ENCODE measurements at regions not wholly inside any gene's neighbourhood (a gene's known extent, or its start where the extent isn't known, plus 50 kb on each side); places are given as distances from the start of the nearest gene placed in this dataset.
"Not testable (repeated sequence)": the region's sequence is repeated elsewhere in the genome, so short reads cannot be mapped to it uniquely, and the experiment has no call there.

DNA sequence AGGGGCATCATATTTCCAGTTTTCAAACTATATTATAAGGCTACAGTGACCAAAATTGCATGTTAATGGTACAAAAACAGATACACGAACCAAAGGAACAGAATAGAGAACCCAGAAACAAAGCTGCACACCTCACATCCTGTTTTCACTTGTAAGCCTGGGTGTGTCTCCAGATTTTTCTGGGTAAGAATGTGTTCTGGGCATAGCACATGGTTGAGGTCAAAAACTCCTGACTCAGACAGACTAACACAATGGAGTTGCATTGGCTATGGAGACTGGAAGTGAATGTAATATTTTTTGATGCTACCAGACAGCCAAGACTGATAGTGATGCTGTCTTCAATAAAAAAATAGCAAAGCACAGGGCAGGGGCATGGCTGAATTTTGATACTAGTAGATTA is 1175.2 kb downstream of the NXPH1 start:
- no peak overlapping the region for H3K27ac ChIP-seq
- TF ChIP-seq, protein P1, sequence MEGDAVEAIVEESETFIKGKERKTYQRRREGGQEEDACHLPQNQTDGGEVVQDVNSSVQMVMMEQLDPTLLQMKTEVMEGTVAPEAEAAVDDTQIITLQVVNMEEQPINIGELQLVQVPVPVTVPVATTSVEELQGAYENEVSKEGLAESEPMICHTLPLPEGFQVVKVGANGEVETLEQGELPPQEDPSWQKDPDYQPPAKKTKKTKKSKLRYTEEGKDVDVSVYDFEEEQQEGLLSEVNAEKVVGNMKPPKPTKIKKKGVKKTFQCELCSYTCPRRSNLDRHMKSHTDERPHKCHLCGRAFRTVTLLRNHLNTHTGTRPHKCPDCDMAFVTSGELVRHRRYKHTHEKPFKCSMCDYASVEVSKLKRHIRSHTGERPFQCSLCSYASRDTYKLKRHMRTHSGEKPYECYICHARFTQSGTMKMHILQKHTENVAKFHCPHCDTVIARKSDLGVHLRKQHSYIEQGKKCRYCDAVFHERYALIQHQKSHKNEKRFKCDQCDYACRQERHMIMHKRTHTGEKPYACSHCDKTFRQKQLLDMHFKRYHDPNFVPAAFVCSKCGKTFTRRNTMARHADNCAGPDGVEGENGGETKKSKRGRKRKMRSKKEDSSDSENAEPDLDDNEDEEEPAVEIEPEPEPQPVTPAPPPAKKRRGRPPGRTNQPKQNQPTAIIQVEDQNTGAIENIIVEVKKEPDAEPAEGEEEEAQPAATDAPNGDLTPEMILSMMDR (conservative IDR thresholded peaks at IDR 0.05), result no peak

DNA sequence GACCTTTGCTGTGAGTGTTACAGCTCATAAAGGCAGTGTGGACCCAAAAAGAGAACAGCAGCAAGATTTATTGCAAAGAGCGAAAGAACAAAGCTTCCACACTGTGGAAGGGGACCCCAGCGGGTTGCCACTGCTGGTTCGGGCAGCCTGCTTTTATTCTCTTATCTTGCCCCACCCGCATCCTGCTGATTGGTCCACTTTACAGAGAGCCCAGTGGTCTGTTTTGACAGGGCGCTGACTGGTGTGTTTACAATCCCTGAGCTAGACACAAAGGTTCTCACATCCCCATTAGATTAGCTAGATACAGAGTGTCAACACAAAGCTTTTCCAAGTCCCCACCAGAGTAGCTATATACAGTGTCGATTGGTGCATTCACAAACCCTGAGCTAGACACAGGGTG is 1187.5 kb downstream of the NXPH1 start:
- not testable (repeated sequence) for H3K27ac ChIP-seq

DNA sequence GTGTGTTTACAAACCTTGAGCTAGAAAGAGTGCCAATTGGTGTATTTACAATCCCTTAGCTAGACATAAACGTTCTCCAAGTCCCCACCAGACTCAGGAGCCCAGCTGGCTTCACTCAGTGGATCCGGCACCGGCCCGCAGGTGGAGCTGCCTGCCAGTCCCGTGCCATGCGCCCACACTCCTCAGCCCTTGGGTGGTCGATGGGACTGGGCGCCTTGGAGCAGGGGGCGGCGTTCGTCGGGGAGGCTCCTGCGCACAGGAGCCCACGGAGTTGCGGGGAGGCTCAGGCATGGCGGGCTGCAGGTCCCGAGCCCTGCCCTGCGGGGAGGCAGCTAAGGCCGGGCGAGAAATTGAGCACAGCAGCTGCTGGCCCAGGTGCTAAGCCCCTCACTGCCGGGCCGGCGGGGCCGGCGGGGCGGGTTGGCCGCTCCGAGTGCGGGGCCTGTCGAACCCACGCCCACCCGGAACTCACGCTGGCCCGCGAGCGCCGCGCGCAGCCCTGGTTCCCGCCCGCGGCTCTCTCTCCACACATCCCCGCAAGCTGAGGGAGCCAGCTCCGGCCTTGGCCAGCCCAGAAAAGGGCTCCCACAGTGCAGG is 1188.0 kb downstream of the NXPH1 start:
- not testable (repeated sequence) for H3K27ac ChIP-seq

DNA sequence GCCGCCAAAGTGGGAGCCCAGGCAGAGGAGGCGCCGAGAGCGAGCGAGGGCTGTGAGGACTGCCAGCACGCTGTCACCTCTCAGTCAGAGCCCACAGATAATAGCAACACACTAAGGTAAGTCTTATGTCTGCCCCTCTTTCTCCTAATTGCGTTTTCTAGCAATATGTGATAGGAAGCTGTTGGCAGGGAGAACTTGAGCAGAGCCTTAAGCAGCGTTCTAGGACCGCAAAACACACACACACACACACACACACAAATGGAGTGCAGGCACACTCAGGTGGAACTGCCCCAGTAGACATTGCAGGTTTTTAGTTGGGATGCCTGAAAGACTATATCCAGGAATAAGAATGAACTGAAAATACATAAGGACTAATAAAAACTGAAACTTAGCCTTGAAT is 1188.5 kb downstream of the NXPH1 start:
- H3K27ac ChIP-seq, result no peak overlapping the region
- TF ChIP-seq, protein P1 (conservative IDR thresholded peaks at IDR 0.05), result no peak

DNA sequence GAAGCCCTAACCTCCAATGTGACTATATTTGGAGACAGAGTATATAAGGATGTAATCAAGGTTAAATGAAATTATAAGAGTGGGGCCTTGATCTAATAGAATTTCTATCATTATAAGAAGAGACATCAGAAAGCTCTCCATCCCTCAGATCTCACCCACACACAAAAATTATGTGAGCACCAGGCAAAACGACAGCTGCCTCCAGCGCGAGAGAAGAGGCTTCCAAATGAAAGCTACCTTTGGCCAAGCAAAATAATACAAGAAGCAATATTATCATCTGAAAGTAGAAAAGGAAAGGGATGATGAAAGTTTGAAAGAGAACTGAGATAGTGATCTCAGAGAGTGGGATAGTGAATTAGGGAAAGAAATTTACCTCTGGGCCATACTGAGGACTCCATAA is 1192.5 kb downstream of the NXPH1 start:
- no peak overlapping the region for H3K27ac ChIP-seq
- TF ChIP-seq, protein P1 (conservative IDR thresholded peaks at IDR 0.05), result no peak

DNA sequence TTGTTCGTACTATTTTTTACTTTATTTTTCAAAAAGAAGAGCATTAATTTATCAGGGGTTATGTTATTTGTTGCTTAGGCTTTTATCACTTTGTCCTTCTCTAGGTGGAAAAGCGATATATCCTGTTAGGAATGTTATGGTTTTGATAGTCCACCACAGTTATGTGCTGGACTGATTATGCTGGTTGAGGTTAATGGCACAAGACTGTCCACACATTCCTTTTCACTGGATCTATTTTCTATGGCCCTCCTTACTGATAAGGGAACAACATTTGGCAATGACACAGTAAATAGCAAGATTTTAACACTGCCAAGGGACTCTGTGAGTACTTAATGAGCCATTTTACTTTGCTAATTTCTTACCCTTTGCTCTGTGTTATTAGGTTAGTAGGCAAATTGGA is 1212.3 kb downstream of the NXPH1 start:
- no peak overlapping the region for H3K27ac ChIP-seq
- TF ChIP-seq, protein P1 (conservative IDR thresholded peaks at IDR 0.05), result no peak

DNA sequence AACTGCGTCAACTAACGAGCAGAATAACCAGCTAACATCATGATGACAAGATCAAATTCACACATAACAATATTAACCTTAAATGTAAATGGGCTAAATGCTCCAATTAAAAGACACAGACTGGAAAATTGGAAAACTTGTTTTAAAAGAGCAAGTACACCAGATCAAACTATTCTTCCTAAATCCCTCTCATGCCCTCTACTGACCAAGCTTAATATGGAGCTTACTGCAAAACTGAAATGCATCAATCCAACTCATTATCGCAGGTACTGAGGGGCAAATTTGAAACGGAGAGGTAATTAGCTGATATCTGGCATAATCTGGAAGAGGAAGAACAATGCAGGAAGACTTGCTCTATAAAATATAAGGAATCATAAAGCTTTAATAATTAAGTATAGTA is 1223.8 kb downstream of the NXPH1 start:
- TF ChIP-seq, protein P1 (conservative IDR thresholded peaks at IDR 0.05), result peak; percentile 73
- no peak overlapping the region for H3K27ac ChIP-seq

DNA sequence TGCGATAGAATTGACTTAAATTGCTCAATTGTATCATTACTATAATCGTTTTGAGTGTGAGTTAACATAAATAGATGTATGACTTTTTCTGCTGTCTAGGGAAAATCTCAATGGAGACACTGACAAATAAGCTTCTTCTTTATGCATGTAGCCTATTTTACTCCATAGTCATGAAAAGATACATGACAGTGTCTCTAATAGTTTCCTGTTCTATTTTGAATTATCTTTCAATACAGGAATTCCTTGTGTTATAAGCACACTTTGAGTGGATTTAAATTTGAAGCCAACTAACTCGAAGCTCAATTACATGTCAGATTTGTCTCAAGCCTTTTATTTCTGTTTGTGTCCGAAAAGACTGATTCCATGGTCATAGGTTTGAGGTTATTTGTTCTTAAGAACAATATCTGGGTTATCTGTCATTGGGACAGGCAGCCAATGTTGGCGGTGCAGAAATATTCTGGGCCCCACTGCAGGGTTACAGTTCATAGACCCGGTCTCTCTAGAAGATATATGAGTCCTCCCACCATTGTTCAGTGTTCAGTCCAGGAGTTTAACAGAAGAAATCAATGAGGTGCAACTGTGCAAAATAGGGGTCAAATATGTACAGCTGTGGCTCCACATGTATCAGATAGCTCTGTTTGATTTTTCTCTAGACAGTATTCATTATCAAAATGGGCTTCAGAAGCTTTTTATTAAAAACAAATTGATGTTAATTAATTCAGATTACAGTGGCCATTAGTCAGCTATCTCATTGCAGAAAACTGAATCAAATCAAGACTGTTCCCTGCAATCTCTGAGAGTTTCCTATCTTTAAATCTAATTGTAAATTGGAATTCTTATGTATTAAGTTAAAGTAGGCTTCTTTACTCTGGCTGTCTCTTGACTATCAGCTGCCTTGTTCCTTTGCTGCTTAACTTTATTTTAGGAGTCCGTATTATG is 1238.8 kb downstream of the NXPH1 start:
- TF ChIP-seq, protein P1 (conservative IDR thresholded peaks at IDR 0.05), result no peak
- H3K27ac ChIP-seq, result no peak overlapping the region
